GM21390 (cell line): ENCODE measurements at regions not wholly inside any gene's neighbourhood (a gene's known extent, or its start where the extent isn't known, plus 50 kb on each side); places are given as distances from the start of the nearest gene placed in this dataset.
A peak's percentile ranks its signal among the peaks of the same experiment; 100 is the strongest.
"Not testable (repeated sequence)": the region's sequence is repeated elsewhere in the genome, so short reads cannot be mapped to it uniquely, and the experiment has no call there.

Source experiments
- ATAC-seq: cut with Tn5 transposase; IDR thresholded peaks from one replicate; pipeline ENCODE4 v1.9.1; 2021; ENCODE audit not compliant: unreplicated experiment

- peak; percentile 66 for ATAC-seq
Observed at GRCh38 chr2:43149482-43150107, 76.8 kb downstream of the ZFP36L2 start.

GRCh38 chr2:43146083-43146482 lies 80.3 kb downstream of the ZFP36L2 start:
- ATAC-seq, result no peak

GRCh38 chr2:43144263-43144662 lies 82.1 kb downstream of the ZFP36L2 start:
- no peak for ATAC-seq

DNA sequence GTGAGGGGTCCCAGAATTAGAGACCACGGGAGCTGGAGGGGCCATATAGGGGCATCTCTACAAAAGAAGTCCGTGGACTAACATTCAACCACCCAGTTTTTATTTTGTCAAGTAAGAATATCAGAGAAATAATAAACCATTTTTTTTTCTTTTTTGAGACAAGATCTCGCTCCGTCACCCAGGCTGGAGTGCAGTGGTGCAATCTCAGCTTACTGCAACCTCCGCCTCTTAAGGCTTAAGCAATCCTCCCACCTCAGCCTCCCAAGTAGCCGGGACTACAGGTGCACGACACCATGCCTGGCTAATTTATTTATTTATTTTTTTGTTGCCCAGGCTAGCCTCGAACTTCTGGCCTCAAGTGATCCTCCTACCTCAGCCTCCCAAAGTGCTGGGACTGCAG lies 82.7 kb downstream of the ZFP36L2 start:
- ATAC-seq, result no peak

DNA sequence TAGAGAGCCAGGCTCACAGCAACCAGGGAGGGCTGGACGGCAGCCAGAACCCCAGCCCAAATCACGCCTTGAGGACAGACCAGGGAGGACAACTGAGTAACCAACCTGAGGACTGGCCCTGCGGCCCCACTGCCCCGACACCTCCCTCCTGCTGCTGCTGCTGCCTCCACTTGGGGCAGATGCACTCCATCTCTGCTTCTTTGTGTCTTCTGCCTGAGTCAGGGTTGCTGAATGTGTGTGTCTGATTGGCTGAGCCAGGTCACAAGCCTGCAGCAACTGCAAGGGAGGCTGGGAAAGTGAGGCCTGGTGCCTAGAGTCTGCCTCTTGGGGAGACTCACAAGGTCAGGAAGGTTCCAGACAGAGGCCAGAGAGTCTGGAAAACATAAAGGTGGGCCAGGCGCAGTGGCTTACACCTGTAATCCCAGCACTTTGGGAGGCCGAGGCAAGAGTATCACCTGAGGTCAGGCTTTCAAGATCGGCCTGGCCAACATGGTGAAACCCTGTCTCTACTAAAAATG lies 83.4 kb downstream of the ZFP36L2 start:
- ATAC-seq, result no peak

- not testable (repeated sequence) for ATAC-seq
Observed at GRCh38 chr2:43141636-43142151, 84.7 kb downstream of the ZFP36L2 start.

DNA sequence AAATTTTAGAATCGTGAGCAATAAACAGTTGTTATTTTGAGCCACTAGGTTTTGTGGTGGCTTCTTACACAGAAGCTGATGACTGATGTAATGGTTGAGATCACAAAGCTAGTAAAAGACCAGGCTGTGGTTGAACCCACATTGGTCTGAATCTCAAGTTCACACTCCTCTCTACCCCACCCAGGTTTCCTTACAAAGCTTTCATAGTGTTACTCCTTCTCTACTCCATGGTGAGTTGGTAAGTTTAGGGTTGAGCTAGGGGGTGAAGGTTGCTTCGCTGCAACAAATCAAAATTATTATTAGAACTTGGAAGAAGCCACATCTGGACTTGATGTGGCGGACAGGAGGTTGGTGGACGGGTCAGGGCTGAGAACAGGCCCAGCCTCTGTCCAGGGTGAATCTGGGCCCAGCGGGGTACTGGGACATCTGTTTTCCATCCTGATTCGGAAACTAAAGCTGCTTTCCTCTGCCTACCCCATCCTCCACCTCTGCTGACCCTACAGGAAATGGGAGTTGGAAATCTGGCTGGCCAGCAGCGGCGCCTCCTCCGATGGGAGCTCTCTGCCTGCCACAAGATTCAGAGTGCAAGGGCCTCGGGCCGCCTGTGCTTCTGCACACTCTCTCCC lies 86.3 kb downstream of the ZFP36L2 start:
- no peak for ATAC-seq

DNA sequence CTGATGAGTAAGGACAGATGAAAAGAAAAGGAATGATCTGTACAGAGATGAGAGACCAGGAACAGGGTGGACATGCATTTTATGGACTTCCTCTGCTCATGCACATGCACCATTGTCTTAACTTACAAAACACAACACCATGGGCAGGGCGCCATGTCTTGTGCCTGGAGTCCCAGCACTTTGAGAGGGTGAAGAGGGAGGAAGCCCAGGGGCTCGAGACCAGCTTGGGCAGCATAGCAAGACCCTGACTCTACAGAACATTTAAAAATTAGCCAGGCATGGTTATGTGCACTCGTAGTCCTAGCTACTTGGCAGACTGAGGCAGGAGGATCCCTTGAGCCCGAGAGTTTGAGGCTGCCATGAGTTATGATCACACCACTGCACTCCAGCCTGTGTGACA lies 86.9 kb downstream of the ZFP36L2 start:
- no peak for ATAC-seq

- no peak for ATAC-seq
Observed at GRCh38 chr2:43138441-43138840, 88.0 kb downstream of the ZFP36L2 start.

- ATAC-seq, result no peak
Observed at GRCh38 chr2:43136876-43137275, 89.5 kb downstream of the ZFP36L2 start.

DNA sequence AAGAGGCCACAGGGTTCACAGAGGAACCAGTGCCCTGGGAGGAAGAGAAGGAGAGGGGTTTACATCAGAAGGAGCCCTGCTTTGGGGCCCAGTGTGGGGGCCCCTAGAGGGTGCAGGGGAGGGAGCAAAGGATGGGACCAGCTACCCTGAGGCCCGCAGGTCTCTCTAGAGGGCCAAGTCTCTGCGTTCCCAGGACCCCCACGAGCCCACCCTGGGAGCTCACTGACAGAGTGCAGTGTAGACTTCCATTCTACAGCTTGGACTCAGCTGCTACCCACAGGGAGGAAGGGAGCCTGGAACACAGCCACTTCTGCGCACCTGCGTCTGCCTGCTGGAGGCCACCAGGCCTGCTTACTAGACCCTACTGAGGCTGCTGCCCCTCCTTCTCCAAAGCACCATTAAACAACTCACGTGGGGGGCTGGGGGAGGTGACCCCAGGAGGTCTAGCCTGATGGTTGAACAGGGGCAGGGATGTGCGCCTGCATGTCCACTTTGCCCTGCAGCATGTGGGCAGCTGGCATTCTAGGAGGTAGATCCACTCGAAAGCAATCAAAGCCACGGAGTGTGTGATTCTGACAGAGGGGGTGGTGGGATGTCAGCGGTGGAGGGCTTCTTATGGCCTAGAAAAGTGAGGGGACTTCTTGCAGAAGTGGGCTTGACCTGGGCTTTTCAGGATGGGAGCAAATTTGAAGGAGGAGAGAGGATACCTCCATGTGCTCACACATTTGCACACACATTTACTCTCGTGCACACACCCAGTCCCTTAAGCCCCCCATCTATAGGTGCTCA lies 90.2 kb downstream of the ZFP36L2 start:
- ATAC-seq, result no peak

- ATAC-seq, result no peak
Observed at GRCh38 chr2:43135583-43135982, 90.8 kb downstream of the ZFP36L2 start.

DNA sequence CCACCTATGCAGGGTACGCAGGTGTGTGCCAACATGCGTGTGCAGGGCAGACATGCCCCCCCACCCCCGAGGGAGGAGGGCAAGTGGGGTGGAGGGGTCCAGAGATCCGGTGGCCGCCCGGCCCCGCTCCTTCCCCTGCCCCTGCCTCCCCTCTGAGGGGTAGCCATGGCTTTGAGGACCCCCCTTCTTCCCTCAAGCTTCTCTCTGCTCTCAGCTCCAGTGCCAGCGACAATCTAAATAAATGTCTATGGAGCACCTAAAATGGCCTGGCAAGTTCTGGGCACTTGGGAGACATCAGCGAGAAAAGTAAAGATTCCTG lies 91.9 kb downstream of the ZFP36L2 start:
- no peak for ATAC-seq

DNA sequence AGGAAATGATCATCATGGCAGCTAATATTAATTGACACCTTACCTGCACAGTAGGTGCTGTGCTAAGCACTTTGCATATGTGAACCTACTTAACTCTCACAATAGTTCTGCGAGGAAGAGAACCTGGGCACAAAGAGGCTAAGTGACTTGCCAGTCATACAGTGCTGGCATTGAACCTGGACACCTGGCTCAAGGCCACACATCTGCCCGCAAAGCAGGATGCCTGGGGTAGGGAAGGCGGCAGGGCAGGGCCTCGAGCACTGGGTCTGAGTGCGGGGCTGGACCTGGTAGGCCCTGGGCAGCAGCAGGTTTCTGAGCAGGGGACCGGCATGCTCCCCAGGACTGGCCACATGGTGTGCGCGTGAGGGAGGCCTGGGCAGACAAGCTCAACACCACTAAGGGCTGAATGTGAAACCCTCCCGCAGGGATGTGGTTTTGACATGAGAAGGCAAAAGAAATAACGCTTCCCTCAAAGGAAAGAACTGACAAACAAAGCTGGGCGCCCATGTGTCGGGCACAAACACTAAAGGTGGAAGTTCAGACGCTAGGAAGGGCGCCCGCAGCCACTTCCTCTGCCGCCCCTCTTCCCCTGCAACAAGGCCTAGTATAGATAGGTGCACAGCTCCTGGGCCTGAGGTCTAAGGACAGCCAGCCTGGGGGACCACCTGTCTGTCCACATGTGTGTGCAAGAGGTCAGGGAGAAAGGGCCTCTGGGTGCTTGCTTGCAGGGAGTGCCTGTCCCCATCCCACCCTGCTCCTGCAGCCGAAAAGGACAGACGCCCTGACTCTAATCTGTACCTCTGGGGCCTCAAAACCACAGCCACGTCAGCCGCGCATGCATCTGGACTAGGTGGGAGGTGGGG lies 92.5 kb downstream of the ZFP36L2 start:
- no peak for ATAC-seq

GRCh38 chr2:43133336-43133707 lies 93.1 kb downstream of the ZFP36L2 start:
- ATAC-seq, result no peak

DNA sequence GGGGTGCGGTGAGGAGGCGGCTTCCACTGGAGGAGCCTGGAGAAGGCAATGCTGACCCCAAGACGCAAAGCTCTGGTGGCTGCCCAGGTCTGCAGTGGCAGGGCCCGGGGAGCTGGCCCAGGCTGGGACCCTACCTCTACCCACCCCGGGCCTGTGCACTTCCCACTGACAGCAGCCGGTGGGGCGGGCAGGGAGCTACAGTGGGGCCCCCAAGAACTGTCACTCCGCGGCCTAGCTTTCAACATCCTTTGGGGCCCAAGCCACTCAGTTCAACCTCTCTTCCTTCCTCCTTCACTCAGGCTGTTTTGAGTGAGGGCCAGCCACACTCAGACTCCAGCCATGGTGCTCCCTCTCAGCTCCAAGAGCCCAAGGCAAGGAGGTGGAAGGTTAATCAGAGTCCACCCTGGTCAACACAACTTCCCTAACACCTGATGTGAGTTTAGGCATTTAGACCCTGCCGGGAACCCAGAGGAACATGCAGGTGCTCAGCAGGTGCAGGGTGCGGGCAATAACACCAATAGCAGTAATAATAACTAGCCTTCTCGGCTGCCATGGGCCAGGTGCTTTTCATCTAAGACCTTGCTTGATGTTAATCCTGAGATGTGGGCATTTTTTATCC lies 93.6 kb downstream of the ZFP36L2 start:
- no peak for ATAC-seq

DNA sequence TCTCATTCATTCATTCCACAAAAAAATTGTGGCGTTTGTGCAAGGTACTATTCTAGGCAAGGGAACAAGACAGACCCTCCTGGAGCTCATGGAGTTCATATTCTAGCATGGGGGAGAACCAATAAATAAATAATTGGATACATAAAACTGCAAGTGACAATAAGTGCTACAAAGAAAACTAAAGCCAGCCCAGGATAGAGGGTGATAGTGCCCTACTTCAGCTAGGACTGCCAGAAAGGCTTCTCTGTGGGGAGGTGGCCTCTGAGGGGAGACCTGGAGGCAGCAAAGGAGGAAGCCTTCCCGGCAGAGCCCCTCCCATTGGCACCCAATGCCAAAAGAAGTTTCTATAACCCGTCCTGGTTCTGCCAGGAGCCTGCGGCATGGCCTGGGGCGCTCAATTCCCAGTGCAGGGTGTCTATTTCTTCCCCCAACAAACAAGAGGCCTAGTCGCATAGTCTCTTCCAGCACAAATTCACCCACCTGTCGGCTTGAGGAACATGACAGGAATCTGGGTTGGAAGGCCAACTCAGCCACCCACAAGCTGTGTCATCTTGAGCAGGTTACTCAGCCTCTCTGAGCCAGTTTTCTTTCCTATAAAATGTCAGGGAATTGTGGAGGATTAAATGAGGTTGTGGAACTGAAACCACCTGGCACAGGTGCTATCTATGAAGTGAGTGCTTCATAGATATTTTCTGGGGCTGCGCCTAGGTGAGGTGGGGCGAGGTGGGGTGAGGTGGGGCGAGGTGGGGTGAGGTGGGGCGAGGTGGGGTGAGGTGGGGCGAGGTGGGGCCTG lies 94.3 kb downstream of the ZFP36L2 start:
- no peak for ATAC-seq

GRCh38 chr2:43131051-43131889 lies 95.1 kb downstream of the ZFP36L2 start:
- peak; percentile 41 for ATAC-seq

DNA sequence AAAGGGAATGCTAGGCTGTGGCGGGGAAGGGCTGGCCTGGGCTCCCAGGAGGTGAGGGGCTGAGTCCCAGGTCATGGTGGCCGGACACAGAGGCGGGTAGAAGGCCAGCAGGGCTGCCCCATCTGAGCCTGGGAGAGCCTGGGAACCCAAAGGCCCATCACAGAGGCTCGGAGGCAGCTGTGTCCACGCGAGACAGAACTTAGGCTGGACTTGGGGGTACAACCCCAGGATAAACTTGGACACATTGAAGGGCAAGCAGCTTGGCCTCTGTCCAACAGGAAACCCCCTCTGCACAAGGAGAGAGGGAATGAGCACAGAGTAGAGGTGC lies 95.9 kb downstream of the ZFP36L2 start:
- no peak for ATAC-seq
